HCT116 (cell line): ENCODE measurements at regions not wholly inside any gene's neighbourhood (a gene's known extent, or its start where the extent isn't known, plus 50 kb on each side); places are given as distances from the start of the nearest gene placed in this dataset.

Source experiments
- CTCF ChIP-seq, 3 experiments: fragments of 200-600 bp in 1 of 3; sonication (generic) in 1 of 3; IDR thresholded peaks in 2 of 3; conservative IDR thresholded peaks in 1 of 3; 2 replicates each; pipeline ENCODE4 v1.5.1; 2012 to 2017; ENCODE audit warnings: low read depth in 2 of 3, low read length in 2 of 3, antibody characterized with exemption in 1 of 3, borderline replicate concordance in 1 of 3, control low read depth in 1 of 3, mild to moderate bottlenecking in 1 of 3, mixed read lengths in 1 of 3, mixed run types in 1 of 3, moderate library complexity in 1 of 3; ENCODE audit not compliant: insufficient read depth in 1 of 3
- POLR2A ChIP-seq: IDR thresholded peaks from 2 replicates; pipeline ENCODE4 v1.7.0; 2011; ENCODE audit warnings: borderline replicate concordance; ENCODE audit not compliant: insufficient read depth, insufficient read length; ENCODE audit errors: extremely low read depth

- TF ChIP-seq CTCF (IDR thresholded peaks at IDR 0.05 in 2 of 3, conservative IDR thresholded peaks at IDR 0.05 in 1 of 3; ENCODE audit: borderline replicate concordance in 1 of 3, insufficient read depth in 1 of 3, low read depth in 2 of 3, low read length in 2 of 3), result no peak
- no peak for TF ChIP-seq POLR2A
These were observed 104.8 kb upstream of the BTN3A2 start for GRCh38 chr6:26260110-26260637.
